GM18511 (cell line): ENCODE measurements at regions not wholly inside any gene's neighbourhood (a gene's known extent, or its start where the extent isn't known, plus 50 kb on each side); places are given as distances from the start of the nearest gene placed in this dataset.

ENCODE experiments used
- ATAC-seq: cut with Tn5 transposase; IDR thresholded peaks from one replicate; pipeline ENCODE4 v1.9.1; 2021; ENCODE audit warnings: mild to moderate bottlenecking, moderate library complexity; ENCODE audit not compliant: unreplicated experiment

DNA sequence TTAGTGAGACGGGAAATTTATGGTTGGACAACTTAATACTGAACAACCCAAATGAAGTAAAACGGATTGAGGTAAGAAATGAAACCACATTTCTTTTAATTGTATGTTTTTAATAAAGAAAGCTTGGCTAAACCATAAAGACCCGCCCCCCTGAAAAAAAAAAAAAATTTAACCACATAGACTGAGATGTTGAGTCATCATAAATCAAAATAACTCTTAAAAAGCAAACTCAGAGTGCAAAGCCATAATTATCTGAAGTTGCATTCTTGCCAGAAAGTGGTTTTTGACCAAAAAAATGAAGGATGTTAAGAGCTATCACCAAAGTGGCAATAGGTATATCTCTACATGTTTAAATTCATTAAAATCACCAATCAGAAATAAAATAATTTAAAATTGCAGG, 101.8 kb upstream of the COL21A1 start:
- ATAC-seq, result no peak

GRCh38 chr6:56348578-56348977, 101.2 kb upstream of the COL21A1 start:
- ATAC-seq, result no peak

- no peak for ATAC-seq
These were observed 100.1 kb upstream of the COL21A1 start for GRCh38 chr6:56347526-56347925.

DNA sequence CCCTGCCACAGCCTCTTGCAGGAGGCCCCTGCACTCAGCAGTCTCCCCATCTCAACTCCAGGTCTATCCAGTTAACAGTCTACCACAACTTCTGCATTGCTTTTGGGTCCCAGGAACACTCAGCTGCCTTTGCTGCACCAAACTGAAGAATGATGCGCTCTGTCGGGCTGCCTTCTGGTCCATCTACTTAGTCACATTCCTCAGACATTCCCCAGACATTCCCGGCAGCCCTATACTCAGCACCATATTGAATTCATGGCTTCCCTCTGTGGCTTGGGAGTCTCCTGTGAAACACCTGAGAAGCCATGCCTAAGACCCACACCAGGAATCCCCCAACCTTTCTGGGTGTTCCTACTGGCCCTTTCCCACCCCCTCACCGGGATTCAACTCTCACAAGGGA, 99.6 kb upstream of the COL21A1 start:
- ATAC-seq, result no peak

DNA sequence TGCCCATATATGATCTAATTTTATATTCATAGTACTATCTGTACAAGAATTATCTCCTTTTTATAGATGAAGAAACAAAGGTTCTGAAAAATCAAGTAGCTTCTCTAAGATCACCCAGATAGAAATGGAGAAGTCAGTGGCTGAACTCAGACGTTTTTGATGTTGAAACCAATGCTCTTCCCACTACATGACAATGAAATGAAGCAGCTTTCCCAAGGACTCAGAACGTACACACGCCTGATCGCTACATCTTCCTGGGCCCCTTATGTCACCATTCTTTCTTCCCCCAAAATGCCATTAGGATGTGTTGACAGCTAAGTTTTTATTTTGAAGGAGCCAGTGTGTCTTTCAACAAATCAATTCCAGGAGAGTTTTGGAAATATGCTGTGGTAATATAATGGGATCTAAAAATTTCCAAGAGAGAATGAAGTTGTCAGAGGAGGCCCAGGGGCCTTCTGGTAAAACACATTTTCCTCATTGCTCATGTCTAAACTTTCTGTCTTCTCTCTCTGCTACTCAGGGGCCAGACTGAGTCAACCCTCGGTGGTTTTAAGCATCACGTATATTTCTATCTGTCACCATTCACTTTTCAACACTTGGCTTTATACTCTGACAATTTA, 98.1 kb upstream of the COL21A1 start:
- ATAC-seq, result no peak

DNA sequence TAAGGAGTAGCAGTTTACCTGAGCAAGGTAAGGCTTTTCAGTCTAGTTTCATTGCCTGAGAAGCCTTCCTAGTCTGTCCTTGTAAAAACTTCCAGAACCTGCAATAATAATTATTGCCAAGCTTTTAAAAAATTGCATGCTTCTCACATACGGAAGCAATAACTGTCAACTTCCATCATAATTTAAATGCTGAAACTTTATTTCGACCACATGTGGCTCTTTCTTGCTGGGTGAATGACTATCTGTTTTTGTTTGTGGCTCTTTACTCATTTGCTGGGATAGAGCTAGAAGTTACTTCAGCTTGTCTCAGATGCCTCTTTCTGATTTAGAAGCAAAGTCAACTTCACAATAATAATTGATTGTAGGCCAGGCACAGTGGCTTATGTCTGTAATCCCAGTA, 95.9 kb upstream of the COL21A1 start:
- no peak for ATAC-seq

GRCh38 chr6:56339524-56339923, 92.1 kb upstream of the COL21A1 start:
- ATAC-seq, result no peak

- ATAC-seq, result no peak
These were observed 88.3 kb upstream of the COL21A1 start for GRCh38 chr6:56335726-56336125.

DNA sequence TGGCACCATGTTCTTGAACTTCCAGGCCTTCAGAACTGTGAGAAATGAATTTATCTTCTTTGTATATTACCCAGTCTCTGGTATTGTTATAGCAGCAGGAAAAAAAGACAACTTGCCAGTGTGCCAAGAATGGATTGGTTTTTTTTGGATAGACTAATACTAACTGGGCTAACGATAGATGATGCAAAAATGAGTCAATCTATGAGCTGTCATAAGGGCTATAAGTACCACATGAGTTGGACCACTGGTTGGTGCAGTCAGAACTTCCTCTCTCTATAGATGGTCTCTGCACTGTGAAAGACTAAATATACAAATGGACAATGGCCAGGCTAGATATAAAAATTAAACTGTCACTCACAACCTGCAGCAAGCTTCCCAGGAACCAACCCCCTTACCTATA, 87.6 kb upstream of the COL21A1 start:
- ATAC-seq, result no peak

DNA sequence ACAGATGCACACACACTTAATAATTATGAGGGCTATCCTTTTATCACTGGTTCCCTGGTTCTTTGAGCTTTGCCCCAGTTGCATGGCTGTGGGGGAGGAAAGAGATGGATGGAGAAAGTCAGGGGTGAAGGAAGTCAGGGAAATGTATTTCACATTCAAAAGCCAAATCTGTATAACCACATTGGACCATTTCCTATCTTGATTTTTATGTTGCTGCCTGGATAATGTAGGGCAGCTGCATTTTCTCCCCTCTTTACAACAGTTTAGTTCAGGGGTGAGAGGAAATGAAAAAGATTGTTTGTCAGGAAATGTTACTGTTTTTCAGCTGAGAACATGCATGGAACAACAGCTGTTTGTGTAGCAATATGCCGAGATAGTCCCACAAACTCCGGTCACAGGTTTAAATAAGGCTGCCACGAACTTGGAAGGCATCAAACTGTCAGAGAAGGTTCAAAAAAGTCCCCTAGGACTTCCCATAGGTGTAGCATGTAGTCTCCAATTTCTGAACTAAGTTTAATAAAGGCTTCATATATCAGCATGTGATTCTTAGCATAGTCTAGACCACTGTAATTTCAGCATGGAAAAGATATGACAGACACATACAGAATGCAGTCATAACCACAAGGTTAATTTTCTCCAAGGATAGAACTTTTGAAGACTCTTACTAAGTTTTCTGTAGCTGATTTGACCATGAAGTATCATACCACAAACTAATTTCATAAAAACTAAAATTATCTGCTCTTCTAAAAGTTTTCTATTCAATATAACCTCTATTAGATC, 82.1 kb upstream of the COL21A1 start:
- ATAC-seq, result no peak

DNA sequence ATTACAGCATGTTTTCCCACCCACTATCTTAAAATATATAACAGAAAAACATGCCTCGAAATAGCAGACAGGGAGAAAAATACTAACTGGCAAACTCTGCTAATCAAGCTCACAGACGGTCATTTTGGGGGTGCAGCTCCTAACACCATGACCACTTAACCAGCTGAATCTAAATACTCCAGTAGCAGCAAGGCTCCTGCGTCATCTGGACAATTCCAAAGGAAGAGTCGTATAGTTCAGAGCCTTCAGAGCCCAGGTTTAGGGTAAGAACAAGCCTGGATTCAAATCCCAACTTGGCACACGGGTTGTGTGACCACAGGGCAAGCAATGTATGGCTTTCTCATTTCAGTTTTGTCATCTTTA, 81.3 kb upstream of the COL21A1 start:
- ATAC-seq, result no peak

- no peak for ATAC-seq
These were observed 80.8 kb upstream of the COL21A1 start for GRCh38 chr6:56327946-56328727.

- no peak for ATAC-seq
These were observed 77.0 kb upstream of the COL21A1 start for GRCh38 chr6:56324396-56324795.

DNA sequence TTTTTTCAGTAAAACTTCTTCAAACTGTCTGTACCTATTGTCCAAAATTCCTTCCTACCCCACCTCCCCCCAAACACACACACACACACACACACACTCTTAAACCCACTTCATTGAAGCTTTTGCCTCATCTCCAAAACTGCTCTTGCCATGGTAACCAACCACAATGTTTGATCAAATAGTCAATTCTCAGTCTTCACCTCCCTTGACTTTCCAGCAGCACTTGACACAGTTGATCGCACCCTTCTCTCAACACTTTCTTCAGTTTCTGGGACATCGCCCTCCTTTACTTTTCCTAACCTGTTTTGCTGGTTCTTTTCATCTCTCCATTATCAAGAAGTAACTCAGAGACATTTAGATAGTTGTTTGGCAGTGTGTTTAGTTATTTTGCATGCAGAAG, 71.5 kb upstream of the COL21A1 start:
- no peak for ATAC-seq

DNA sequence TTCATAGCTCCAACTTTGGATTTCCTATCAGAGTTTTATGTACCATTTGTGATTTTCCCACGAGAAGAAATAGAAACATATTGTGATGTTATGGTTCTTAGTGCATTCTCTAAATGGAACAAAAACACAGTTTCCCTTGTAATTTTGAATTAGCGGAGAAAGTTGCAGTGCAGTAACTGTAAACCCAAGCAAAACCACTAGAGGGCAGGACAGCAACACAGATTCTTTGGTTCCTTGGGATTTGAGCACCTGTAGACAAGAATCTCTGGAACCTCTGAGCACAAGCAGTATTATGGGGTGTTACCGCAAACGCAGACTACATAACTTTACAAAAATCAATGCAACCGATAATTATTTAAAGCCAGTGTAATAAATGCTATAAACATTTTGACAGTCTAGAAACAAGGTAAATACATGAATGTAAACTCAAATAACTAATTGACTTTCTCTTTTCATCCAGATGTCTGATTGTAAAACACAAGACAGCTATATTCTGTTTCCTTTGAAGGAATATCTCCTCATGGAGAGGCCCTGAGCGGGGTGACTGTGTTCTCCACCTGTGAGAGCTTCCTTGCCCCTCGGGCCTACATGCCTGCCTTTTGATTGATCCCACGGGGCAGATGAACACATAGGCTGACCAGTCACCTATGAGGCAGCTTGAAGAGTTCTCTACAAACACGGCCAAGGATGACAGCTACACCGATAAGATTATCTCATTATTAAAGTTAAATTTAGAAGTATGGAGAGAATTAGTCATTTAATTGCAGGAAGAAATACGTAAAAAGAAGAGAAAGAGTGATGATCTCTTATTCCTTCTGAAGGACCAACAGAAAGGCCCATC, 67.5 kb upstream of the COL21A1 start:
- peak; percentile 60 for ATAC-seq

DNA sequence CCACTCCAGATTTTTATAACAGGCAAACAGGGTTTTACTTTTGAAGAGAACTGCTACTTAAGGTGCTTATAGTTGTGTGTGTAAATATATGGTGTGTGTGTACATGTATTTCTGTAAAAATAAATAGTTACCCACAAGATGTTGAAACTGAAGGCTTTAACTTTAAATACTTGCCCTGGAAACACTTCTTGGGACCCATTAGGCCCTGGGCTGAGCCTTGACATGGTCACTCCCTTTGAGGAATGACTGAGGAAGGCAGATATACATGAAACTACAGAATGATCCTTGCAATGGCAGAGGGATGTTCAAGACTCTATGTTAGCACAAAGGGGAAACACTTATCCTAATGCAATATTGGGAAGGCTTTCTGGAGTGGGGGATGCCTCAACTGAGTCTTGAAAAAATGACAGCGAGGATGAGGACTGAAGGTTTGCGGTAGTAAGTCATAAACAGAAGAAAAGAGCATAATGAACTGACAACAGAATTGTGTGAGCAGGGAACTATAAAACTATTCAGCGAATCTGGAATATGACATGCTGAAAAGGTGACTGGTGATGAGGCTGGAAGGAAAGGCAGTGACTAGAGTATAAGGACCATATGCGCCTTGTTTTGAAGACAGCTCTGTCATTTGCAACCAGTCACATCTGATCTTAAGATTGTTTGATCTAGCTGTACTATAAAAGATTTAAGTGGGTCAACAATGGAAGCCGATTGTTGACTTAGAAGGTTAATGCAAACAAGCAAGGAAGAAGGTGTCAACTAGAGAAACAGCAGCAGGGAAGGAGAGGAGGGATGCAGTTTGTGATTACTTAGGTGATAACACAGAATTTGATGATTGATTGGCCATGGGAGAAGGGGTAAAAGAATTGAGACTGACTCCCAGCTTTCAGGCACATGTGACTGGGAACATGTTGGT, 64.4 kb upstream of the COL21A1 start:
- no peak for ATAC-seq

- ATAC-seq, result no peak
These were observed 63.7 kb upstream of the COL21A1 start for GRCh38 chr6:56311061-56311460.

DNA sequence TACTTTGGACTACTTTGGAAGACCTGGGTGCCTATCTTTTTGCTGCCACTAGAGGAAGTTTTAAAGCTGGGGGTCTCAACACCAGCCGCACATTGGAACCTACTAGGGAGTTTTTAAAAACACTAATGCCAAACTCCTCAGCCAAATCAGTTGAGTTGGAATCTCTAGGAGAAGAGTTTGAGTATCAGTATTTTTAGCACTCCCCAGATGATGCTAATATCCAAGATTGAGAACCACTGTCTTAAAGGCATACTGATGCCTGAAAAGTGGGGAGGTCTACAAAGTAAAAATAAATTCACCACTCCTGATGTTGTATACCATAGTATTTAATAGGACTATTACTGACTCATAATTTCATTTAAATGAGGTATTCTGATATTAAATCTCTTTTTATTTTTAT, 62.9 kb upstream of the COL21A1 start:
- ATAC-seq, result no peak

GRCh38 chr6:56299916-56300315, 52.5 kb upstream of the COL21A1 start:
- ATAC-seq, result no peak
